GM21619 (cell line): ENCODE measurements at regions not wholly inside any gene's neighbourhood (a gene's known extent, or its start where the extent isn't known, plus 50 kb on each side); places are given as distances from the start of the nearest gene placed in this dataset.
"Not testable (repeated sequence)": the region's sequence is repeated elsewhere in the genome, so short reads cannot be mapped to it uniquely, and the experiment has no call there.

Experiments used
- ATAC-seq: cut with Tn5 transposase; IDR thresholded peaks from one replicate; pipeline ENCODE4 v1.9.1; 2021; ENCODE audit not compliant: unreplicated experiment

- no peak for ATAC-seq
These were observed 81.6 kb upstream of the ANKH start for GRCh38 chr5:14953075-14953607.

DNA sequence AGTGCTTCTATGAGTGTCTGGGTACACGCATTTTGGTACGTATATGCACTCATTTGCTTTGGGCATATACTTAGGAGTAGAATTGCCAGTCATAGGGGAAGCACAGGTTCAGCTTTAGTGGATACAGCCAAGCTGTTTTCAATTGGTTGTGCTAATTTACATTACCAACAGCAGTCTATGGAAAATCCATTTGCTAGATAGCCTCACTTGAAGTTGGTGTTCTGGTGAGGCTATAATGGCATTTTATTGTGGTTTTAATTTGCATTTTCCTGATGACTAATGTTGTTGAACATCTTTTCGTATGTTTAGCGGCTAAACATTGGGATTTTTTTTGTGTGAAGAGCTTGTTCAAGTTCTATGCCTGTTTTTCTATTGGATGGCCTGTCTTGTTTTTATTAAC lies 76.8 kb upstream of the ANKH start:
- no peak for ATAC-seq

DNA sequence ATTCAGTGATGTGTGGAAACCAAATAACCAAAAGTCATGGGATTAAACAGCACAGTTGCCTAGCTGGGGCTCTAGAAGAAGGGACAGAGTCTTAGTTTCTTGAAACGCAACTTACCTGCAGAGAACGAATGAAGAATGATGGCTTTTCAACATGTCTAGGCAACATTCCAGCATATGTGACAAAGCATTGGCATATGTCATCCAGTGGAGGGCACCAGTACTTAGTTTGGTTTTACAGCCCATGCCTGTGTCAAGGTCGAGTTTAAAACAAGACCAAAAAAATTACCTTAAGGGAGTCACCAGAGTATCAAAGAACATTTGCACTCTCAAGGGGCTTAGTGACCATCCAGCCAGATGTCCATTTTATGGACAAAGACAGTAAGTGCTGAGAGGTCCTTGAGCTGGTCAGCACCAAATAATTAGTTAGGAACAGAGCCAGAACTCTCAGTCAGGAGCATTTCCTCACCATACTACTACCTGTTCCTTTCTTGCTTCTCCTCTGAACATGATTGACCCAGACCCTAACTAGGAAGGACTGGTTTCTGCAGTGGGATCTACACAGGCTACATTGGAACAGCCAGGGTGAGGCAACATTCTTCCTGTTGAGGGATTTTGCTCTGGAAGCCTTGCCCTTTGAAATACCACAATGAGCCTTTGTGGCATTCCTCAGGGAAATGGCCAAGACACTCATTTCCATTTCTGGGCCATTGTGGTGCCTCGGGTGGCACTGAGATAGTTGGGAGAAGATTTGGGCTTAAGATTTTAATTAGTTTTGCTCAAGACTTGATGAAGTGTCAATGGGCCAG lies 75.4 kb upstream of the ANKH start:
- ATAC-seq, result peak; percentile 73

DNA sequence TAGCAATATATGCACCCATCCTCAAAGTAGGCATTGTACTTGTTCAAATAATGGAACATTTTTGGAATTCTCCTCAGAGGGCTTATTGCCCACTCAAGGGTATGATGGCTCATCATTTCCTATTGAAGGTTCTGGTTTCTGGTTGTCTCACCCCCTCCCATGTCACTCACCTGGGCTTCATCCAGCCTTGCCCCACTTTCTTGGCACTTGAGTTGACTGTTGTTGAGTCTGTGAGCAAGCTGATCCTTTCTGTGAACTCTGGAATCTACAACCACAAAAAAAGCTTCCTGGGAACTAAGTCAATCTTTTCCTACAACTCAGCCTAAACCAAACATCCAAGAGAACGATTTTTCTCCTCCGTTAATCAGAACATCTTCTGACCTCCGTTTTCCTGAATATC lies 73.9 kb upstream of the ANKH start:
- no peak for ATAC-seq

DNA sequence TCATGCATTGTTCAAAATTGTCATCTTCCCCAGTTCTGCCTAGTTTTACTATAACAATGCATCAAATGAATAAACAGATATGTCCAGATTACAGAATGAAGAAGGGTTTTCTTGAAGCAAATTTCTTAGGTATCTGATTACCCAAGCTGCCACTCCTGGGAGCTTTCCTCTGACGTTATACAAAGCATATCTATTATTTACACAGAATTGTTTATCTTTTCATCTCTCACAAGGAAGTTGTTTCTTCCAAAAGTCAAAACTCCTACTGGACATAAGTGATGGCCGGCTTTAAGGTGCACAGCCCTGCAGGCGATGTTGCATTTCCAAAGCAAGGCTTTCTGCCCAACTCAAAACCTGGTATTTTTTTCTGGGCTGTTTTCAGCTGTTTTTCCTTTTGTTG lies 73.4 kb upstream of the ANKH start:
- no peak for ATAC-seq

- no peak for ATAC-seq
These were observed 72.8 kb upstream of the ANKH start for GRCh38 chr5:14944350-14944739.

DNA sequence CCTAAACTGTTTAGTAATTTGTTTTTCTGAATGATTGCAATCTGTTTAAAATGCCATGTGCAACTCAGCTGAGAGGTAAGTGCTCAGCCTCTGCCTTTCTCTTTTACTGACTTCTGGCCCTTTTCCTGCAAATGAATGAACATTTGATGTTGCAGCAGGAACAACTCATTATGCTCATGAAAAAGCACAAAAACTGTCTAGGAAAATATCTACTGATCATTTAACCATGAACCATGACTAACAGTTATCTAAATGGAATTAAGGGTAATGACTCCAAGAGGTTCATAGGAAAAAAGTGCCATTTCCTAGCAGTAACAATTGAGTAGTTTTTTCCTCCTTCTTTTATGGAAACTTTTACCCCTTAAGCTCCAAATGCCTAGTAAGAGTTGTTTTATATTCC lies 70.6 kb upstream of the ANKH start:
- no peak for ATAC-seq

DNA sequence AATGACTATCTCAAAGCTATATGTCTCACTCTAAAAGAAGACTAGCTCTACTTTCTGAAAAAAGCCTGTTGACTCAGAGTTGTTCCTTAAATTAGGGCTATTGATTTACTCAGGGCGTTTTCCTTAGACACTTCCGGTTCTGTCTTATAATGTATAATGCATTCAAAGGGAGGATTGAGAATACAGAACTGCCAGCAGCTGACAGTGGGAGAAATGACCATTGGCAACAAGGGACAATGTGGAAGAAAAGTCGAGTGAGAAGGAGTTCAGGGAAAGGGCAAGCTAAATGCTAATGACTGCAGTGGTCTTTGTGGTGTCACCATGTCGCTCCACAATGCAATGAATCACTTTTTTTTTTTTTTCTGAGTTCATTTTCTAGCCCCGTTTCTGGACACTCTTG lies 65.7 kb upstream of the ANKH start:
- ATAC-seq, result no peak

GRCh38 chr5:14936588-14936987 lies 65.0 kb upstream of the ANKH start:
- ATAC-seq, result no peak

- no peak for ATAC-seq
These were observed 63.8 kb upstream of the ANKH start for GRCh38 chr5:14935341-14935740.

DNA sequence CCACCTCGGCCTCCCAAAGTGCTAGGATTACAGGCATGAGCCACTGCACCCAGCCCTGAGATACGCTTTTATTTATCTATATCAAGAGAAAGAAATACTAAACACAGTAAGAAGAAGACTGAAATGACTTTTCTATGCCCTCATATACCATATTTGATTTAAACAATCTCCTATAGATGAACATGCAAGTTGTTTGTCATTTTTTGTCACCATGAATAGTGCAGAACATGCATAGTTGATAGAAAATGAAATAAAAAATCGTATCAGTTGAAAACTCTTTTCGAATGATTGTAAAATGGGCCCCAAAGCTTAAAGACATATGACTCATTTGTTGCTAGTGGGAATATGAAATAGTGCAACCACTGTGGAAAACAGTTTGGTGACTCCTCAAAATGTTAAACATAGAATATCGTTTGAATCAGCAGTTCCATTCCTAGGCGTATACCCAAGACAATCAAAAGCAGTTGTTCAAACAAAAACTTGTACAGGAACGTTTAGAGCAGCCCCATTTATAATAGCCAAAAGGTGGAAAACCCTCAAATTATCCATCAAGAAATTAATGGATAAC lies 61.4 kb upstream of the ANKH start:
- ATAC-seq, result no peak

- ATAC-seq, result no peak
These were observed 58.9 kb upstream of the ANKH start for GRCh38 chr5:14930486-14930885.

GRCh38 chr5:14929293-14930065 lies 57.9 kb upstream of the ANKH start:
- no peak for ATAC-seq

- no peak for ATAC-seq
These were observed 57.1 kb upstream of the ANKH start for GRCh38 chr5:14928661-14929060.

DNA sequence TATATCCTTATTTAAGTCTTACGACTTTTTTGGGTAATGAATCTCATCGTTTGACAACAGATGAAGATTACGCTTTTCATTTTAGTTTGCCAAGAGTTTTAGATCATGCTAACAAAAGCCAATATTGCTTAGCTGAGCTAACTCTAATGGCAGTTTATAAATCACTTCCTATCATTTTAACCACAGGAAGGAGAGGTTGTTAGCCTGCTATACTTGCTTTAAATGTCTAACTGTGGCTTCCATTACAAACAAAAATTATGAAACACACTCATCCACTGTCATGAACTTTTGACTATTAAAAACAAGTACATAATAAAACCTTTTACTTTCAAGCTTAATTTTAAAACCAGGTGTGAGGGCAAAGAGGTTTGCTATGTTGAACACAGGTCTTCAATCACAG lies 53.7 kb upstream of the ANKH start:
- no peak for ATAC-seq

DNA sequence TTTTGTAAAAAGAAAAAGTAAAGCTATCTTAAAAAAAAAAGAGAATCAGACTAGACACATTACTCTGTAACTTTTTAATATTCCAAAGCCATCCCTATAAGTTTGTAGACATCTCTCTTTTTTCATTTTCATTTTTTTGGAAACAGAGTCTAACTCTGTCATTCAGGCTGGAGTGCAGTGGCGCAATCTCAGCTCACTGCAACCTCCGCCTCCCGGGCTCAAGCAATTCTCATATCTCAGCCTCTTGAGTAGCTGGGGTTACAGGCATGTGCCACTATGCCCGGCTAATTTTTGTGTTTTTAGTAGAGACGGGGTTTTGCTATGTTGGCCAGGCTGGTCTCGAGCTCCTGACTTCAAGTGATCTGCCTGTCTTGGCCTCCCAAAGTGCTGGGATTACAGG lies 51.4 kb upstream of the ANKH start:
- not testable (repeated sequence) for ATAC-seq

GRCh38 chr5:14922456-14922855 lies 50.9 kb upstream of the ANKH start:
- ATAC-seq, result no peak
